ENCODE measurements at regions not wholly inside any gene's neighbourhood (a gene's known extent, or its start where the extent isn't known, plus 50 kb on each side); places are given as distances from the start of the nearest gene placed in this dataset.
A peak's percentile ranks its signal among the peaks of the same experiment; 100 is the strongest.
"Not testable (repeated sequence)": the region's sequence is repeated elsewhere in the genome, so short reads cannot be mapped to it uniquely, and the experiment has no call there.

DNA sequence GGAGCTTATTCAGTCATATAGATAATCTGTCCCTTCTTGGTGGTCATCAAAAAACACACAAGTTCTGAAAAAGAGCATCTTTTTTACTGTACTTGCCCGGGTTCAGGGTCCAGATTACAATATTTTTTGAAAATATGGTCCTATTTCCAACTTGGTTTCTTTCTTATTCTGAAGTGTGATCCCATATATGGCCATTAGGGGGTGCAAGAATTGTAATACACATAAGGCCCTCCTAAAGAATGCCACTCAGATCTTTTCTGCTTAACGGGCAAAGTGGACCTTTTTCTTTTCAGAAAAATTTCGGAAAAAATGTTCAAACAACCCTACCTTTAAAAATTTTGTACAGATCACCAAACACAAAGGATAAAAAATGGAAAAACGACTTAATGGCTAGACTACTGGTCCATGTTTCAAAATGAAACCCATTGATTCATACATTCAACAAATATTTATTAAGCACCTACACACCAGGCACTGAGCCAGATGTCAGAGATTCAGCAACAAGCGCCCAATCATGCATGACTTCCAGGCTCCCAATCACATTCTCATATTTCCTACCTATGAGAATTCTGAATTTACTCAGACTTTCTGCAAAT, 102.0 kb upstream of the MYRIP start:
- H3K4me1 Mint-ChIP-seq (ENCODE audit: low read depth) = no peaks in the 10 kb centered on the region
- peak; percentile 56 for ATAC-seq
- intact Hi-C loops (cut with micrococcal nuclease) = no loop called here
- H3K27me3 Mint-ChIP-seq = peaks cover 4% of the 10 kb centered on the region
- H3K4me3 Mint-ChIP-seq = no peak overlapping the region
- no peaks in the 10 kb centered on the region for H3K9me3 Mint-ChIP-seq
- H3K27ac Mint-ChIP-seq = no peak overlapping the region
- no peaks in the 10 kb centered on the region for H3K36me3 Mint-ChIP-seq (ENCODE audit: low read depth)
- ChIA-PET CTCF (interaction anchor here (0.9 to 1.4 kb wide), 3 partner anchors 10 to 472 kb away, joined by 3 to 6 read pairs (median 4); no protein-coding TSS in a partner anchor), POLR2A (no interaction called here)
- peak; percentile 69 for TF ChIP-seq CTCF (IDR thresholded peaks at IDR 0.05)
- no peak for DNase-seq

GRCh38 chr3:39712413-39713048, 96.9 kb upstream of the MYRIP start:
- no peak for ATAC-seq
- H3K9me3 Mint-ChIP-seq = no peaks in the 10 kb centered on the region
- CTCF ChIA-PET = interaction anchor here (1.2 to 1.4 kb wide), 3 partner anchors 10 to 479 kb away, joined by 3 to 5 read pairs (median 3); no protein-coding TSS in a partner anchor
- POLR2A ChIA-PET = no interaction called here
- no peak for DNase-seq
- TF ChIP-seq CTCF (IDR thresholded peaks at IDR 0.05) = no peak
- intact Hi-C loops (cut with micrococcal nuclease) = no loop called here
- no peak overlapping the region for H3K27ac Mint-ChIP-seq
- no peaks in the 10 kb centered on the region for H3K36me3 Mint-ChIP-seq (ENCODE audit: low read depth)
- no peak overlapping the region for H3K4me3 Mint-ChIP-seq
- peaks cover 4% of the 10 kb centered on the region for H3K27me3 Mint-ChIP-seq
- H3K4me1 Mint-ChIP-seq (ENCODE audit: low read depth) = no peaks in the 10 kb centered on the region

GRCh38 chr3:39713341-39713740, 96.1 kb upstream of the MYRIP start:
- H3K4me1 Mint-ChIP-seq (ENCODE audit: low read depth); H3K4me3 Mint-ChIP-seq; H3K9me3 Mint-ChIP-seq; H3K27ac Mint-ChIP-seq; CTCF ChIA-PET; H3K36me3 Mint-ChIP-seq (ENCODE audit: low read depth); DNase-seq; ATAC-seq; POLR2A ChIA-PET; H3K27me3 Mint-ChIP-seq; intact Hi-C loops (cut with micrococcal nuclease): not testable (repeated sequence)

DNA sequence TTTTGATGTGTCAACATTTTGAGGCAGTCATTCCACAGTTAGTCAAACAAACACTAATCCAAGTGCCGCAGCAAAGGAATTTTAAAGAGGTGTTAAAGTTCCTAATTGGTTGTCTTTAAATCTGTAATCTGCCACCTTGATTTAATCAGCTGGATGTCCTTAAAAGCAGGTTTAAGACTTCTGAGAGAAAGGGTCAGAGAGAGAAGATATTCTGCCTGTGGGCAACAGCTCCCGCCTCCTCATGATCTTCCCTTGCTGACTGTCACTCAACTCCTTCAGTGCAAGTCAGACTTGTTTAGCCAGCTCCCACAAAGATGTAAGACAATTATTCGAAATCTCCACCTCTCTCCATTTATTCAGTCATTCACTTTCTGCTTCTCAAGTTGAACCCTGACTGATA, 92.6 kb upstream of the MYRIP start:
- Mint-ChIP-seq H3K4me3 (no peak overlapping the region), H3K36me3 (ENCODE audit: low read depth) (no peaks in the 10 kb centered on the region), H3K27me3 (no peaks in the 10 kb centered on the region), H3K27ac (no peak overlapping the region), H3K9me3 (no peaks in the 10 kb centered on the region), H3K4me1 (ENCODE audit: low read depth) (no peaks in the 10 kb centered on the region)
- intact Hi-C loops (cut with micrococcal nuclease) = no loop called here
- POLR2A ChIA-PET = no interaction called here
- DNase-seq (no peak), ATAC-seq (no peak)
- TF ChIP-seq CTCF (IDR thresholded peaks at IDR 0.05) = no peak
- CTCF ChIA-PET = interaction anchor here (1.6 kb wide), 1 partner anchor 10 kb away, joined by 6 read pairs; no protein-coding TSS in a partner anchor

GRCh38 chr3:39718674-39719595, 90.5 kb upstream of the MYRIP start:
- intact Hi-C loops (cut with micrococcal nuclease) = no loop called here
- Mint-ChIP-seq H3K9me3 (no peaks in the 10 kb centered on the region), H3K27ac (no peak overlapping the region), H3K4me1 (ENCODE audit: low read depth) (no peaks in the 10 kb centered on the region), H3K4me3 (no peak overlapping the region), H3K27me3 (no peaks in the 10 kb centered on the region), H3K36me3 (ENCODE audit: low read depth) (no peaks in the 10 kb centered on the region)
- CTCF ChIA-PET = no interaction called here
- TF ChIP-seq CTCF (IDR thresholded peaks at IDR 0.05) = no peak
- DNase-seq = no peak
- ATAC-seq = peak; percentile 30
- POLR2A ChIA-PET = no interaction called here
